ENCODE measurements at regions not wholly inside any gene's neighbourhood (a gene's known extent, or its start where the extent isn't known, plus 50 kb on each side); places are given as distances from the start of the nearest gene placed in this dataset.
"Not testable (repeated sequence)": the region's sequence is repeated elsewhere in the genome, so short reads cannot be mapped to it uniquely, and the experiment has no call there.

GRCh38 chrX:113802837-113803236, 781.0 kb upstream of the HTR2C start:
- Histone ChIP-seq H3K4me1 (ENCODE audit: low read depth, poor library complexity, severe bottlenecking) (no peaks in the 10 kb centered on the region), H3K4me2 (no peak overlapping the region), H3K4me3 (IDR thresholded peaks at IDR 0.05; ENCODE audit: insufficient read depth, low read depth, low read length) (no peak overlapping the region), H3K27me3 (ENCODE audit: insufficient read depth, low read depth) (no peaks in the 10 kb centered on the region), H3K27ac (no peak overlapping the region), H3K9ac (no peak overlapping the region), H3K79me2 (ENCODE audit: insufficient read depth, low read depth) (no peaks in the 10 kb centered on the region), H2AFZ (ENCODE audit: low read depth) (no peak overlapping the region), H3K36me3 (ENCODE audit: insufficient read depth) (no peaks in the 10 kb centered on the region), H4K20me1 (ENCODE audit: insufficient read depth) (no peaks in the 10 kb centered on the region)
- TF ChIP-seq CTCF (conservative IDR thresholded peaks at IDR 0.05; ENCODE audit: low read depth, low read length), result no peak

- no peak overlapping the region for H3K9ac ChIP-seq
- TF ChIP-seq CTCF (conservative IDR thresholded peaks at IDR 0.05; ENCODE audit: low read depth, low read length), result no peak
- no peaks in the 10 kb centered on the region for H3K36me3 ChIP-seq (ENCODE audit: insufficient read depth)
- H3K4me3 ChIP-seq (IDR thresholded peaks at IDR 0.05; ENCODE audit: insufficient read depth, low read depth, low read length), result no peak overlapping the region
- no peak overlapping the region for H3K4me2 ChIP-seq
- H3K79me2 ChIP-seq (ENCODE audit: insufficient read depth, low read depth), result no peaks in the 10 kb centered on the region
- H2AFZ ChIP-seq (ENCODE audit: low read depth), result no peak overlapping the region
- H3K4me1 ChIP-seq (ENCODE audit: low read depth, poor library complexity, severe bottlenecking), result no peaks in the 10 kb centered on the region
- H3K27me3 ChIP-seq (ENCODE audit: insufficient read depth, low read depth), result no peaks in the 10 kb centered on the region
- no peak overlapping the region for H3K27ac ChIP-seq
- H4K20me1 ChIP-seq (ENCODE audit: insufficient read depth), result no peaks in the 10 kb centered on the region
These were observed 782.9 kb upstream of the HTR2C start for GRCh38 chrX:113800955-113801354.

- no peak overlapping the region for H3K9ac ChIP-seq
These were observed 790.3 kb upstream of the HTR2C start for GRCh38 chrX:113793563-113793962.

GRCh38 chrX:113790987-113791386, 792.9 kb upstream of the HTR2C start:
- Histone ChIP-seq H3K4me2 (no peak overlapping the region), H3K36me3 (ENCODE audit: insufficient read depth) (no peaks in the 10 kb centered on the region), H3K27me3 (ENCODE audit: insufficient read depth, low read depth) (no peaks in the 10 kb centered on the region), H3K4me3 (IDR thresholded peaks at IDR 0.05; ENCODE audit: insufficient read depth, low read depth, low read length) (no peak overlapping the region), H3K9ac (no peak overlapping the region), H3K27ac (no peak overlapping the region), H2AFZ (ENCODE audit: low read depth) (no peak overlapping the region), H4K20me1 (ENCODE audit: insufficient read depth) (no peaks in the 10 kb centered on the region), H3K4me1 (ENCODE audit: low read depth, poor library complexity, severe bottlenecking) (no peaks in the 10 kb centered on the region), H3K79me2 (ENCODE audit: insufficient read depth, low read depth) (no peaks in the 10 kb centered on the region)
- TF ChIP-seq CTCF (conservative IDR thresholded peaks at IDR 0.05; ENCODE audit: low read depth, low read length), result no peak

More at GRCh38 chrX:113793563-113793962, 790.3 kb upstream of the HTR2C start:
- Histone ChIP-seq H3K36me3 (ENCODE audit: insufficient read depth) (no peaks in the 10 kb centered on the region), H4K20me1 (ENCODE audit: insufficient read depth) (no peaks in the 10 kb centered on the region), H3K4me3 (IDR thresholded peaks at IDR 0.05; ENCODE audit: insufficient read depth, low read depth, low read length) (no peak overlapping the region), H3K4me2 (no peak overlapping the region), H3K4me1 (ENCODE audit: low read depth, poor library complexity, severe bottlenecking) (no peaks in the 10 kb centered on the region), H3K79me2 (ENCODE audit: insufficient read depth, low read depth) (no peaks in the 10 kb centered on the region), H3K27me3 (ENCODE audit: insufficient read depth, low read depth) (no peaks in the 10 kb centered on the region), H3K27ac (no peak overlapping the region), H2AFZ (ENCODE audit: low read depth) (no peak overlapping the region)
- TF ChIP-seq CTCF (conservative IDR thresholded peaks at IDR 0.05; ENCODE audit: low read depth, low read length), result no peak

- H2AFZ ChIP-seq (ENCODE audit: low read depth); H3K4me2 ChIP-seq; H3K36me3 ChIP-seq (ENCODE audit: insufficient read depth); H3K27me3 ChIP-seq (ENCODE audit: insufficient read depth, low read depth); H3K4me1 ChIP-seq (ENCODE audit: low read depth, poor library complexity, severe bottlenecking); H3K27ac ChIP-seq; H3K79me2 ChIP-seq (ENCODE audit: insufficient read depth, low read depth); H3K4me3 ChIP-seq (IDR thresholded peaks at IDR 0.05; ENCODE audit: insufficient read depth, low read depth, low read length); H3K9ac ChIP-seq; H4K20me1 ChIP-seq (ENCODE audit: insufficient read depth): not testable (repeated sequence)
These were observed 799.1 kb upstream of the HTR2C start for GRCh38 chrX:113784754-113785153.
